Right atrium auricular region (tissue), 2 donors: ENCODE measurements at regions not wholly inside any gene's neighbourhood (a gene's known extent, or its start where the extent isn't known, plus 50 kb on each side); places are given as distances from the start of the nearest gene placed in this dataset.

Experiments
- DNase-seq: peaks from one replicate; pipeline ENCODE4 v3.0.0-alpha.2; 2019; ENCODE audit warnings: low spot score
- H3K27ac ChIP-seq, 2 donors: fragments of 200-600 bp; sonication (generic); 1 replicate in 1 of 2; 2 replicates in 1 of 2; pipeline ENCODE4 v1.5.1; 2016 to 2019
- H3K27me3 ChIP-seq, 2 donors: fragments of 200-600 bp; sonication (generic); one replicate each; pipeline versions ENCODE4 v1.5.1 to v1.6.0; 2017 to 2019
- H3K36me3 ChIP-seq: fragments of 200-600 bp; sonication (generic); one replicate; pipeline ENCODE4 v1.5.1; 2016
- H3K4me1 ChIP-seq, 2 donors: fragments of 200-600 bp; sonication (generic); one replicate each; pipeline versions ENCODE4 v1.5.1 to v1.6.0; 2017 to 2019
- H3K4me3 ChIP-seq, 2 donors: fragments of 200-600 bp; sonication (generic); 1 replicate in 1 of 2; 2 replicates in 1 of 2; pipeline ENCODE4 v1.5.1; 2017 to 2019; ENCODE audit warnings: mild to moderate bottlenecking in 1 of 2, moderate library complexity in 1 of 2
- H3K9me3 ChIP-seq, 2 donors: fragments of 200-600 bp; sonication (generic); one replicate each; pipeline ENCODE4 v1.5.1; 2019
- CTCF ChIP-seq, 2 donors: fragments of 200-600 bp; sonication (generic); IDR thresholded peaks; one replicate each; pipeline ENCODE4 v1.5.1; 2019; ENCODE audit warnings: antibody characterized with exemption in 2 of 2

DNA sequence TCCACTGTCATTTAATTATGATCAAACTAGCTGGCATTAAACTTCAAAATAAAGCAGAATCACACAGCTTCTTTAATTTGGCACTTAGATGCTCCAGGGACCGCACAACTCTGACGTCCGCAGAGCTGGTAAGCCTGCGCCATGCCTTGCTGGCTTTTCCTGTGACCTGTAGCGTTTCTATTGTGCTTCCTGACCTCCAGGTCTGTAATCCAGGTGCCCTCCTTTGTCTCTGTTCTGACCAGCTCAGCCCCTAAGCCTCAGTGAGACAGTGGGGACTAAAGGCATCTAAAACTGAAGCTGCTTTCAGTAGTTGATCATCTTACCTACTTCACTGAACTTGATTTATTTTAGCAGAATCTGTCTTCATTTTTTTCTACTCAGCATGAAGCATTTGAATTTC, 249.7 kb upstream of the RGPD4 start:
- DNase-seq: no peak
- no peaks in the 10 kb centered on the region for H3K36me3 ChIP-seq
- TF ChIP-seq CTCF (IDR thresholded peaks at IDR 0.05): no peak

GRCh38 chr2:107582487-107582886, 244.2 kb upstream of the RGPD4 start:
- no peak overlapping the region for H3K27ac ChIP-seq
- H3K36me3 ChIP-seq: no peaks in the 10 kb centered on the region
- no peaks in the 10 kb centered on the region for H3K27me3 ChIP-seq
- no peaks in the 10 kb centered on the region for H3K9me3 ChIP-seq
- DNase-seq: no peak
- TF ChIP-seq CTCF (IDR thresholded peaks at IDR 0.05): no peak
- H3K4me3 ChIP-seq: no peak overlapping the region
- no peaks in the 10 kb centered on the region for H3K4me1 ChIP-seq

More for the DNA sequence above, 249.7 kb upstream of the RGPD4 start:
- Histone ChIP-seq H3K9me3 (no peaks in the 10 kb centered on the region), H3K27me3 (no peaks in the 10 kb centered on the region), H3K4me3 (no peak overlapping the region), H3K27ac (no peak overlapping the region), H3K4me1 (no peaks in the 10 kb centered on the region)

GRCh38 chr2:107584577-107584976, 242.1 kb upstream of the RGPD4 start:
- H3K36me3 ChIP-seq: no peaks in the 10 kb centered on the region
- no peak overlapping the region for H3K4me3 ChIP-seq
- no peak for DNase-seq

DNA sequence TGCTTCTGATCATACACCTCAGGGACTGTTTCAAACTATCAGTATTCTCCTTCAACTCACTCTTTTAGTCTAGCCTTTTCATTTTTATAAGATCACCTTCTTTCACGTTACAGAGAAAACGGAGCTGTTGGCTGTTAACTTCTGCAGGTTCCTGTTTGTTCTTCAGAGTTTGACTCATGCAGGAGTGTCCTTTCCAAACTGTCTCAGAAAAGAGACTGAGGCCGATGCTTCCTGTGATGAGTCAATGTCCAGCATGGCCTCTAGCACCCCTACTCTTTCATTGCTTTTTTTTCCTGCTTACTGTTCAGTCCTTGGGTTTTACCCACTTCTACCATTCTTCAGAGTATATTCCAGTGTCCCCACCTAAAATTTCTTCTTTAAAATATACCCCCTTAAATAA, 240.8 kb upstream of the RGPD4 start:
- no peaks in the 10 kb centered on the region for H3K27me3 ChIP-seq
- peaks cover 0 to 4% of the 10 kb centered on the region in 2 donors for H3K4me1 ChIP-seq
- H3K4me3 ChIP-seq: no peak overlapping the region
- no peak for DNase-seq
- TF ChIP-seq CTCF (IDR thresholded peaks at IDR 0.05): no peak
- H3K36me3 ChIP-seq: no peaks in the 10 kb centered on the region
- H3K27ac ChIP-seq: no peak overlapping the region
- no peaks in the 10 kb centered on the region for H3K9me3 ChIP-seq

More at GRCh38 chr2:107584577-107584976, 242.1 kb upstream of the RGPD4 start:
- Histone ChIP-seq H3K4me1 (no peaks in the 10 kb centered on the region), H3K27ac (no peak overlapping the region), H3K27me3 (no peaks in the 10 kb centered on the region), H3K9me3 (no peaks in the 10 kb centered on the region)
- no peak for TF ChIP-seq CTCF (IDR thresholded peaks at IDR 0.05)

GRCh38 chr2:107588181-107588580, 238.5 kb upstream of the RGPD4 start:
- Histone ChIP-seq H3K9me3 (no peaks in the 10 kb centered on the region), H3K36me3 (no peaks in the 10 kb centered on the region), H3K4me1 (peaks cover 0 to 15% of the 10 kb centered on the region in 2 donors), H3K27ac (no peak overlapping the region), H3K4me3 (no peak overlapping the region), H3K27me3 (no peaks in the 10 kb centered on the region)
- TF ChIP-seq CTCF (IDR thresholded peaks at IDR 0.05): no peak
- no peak for DNase-seq

DNA sequence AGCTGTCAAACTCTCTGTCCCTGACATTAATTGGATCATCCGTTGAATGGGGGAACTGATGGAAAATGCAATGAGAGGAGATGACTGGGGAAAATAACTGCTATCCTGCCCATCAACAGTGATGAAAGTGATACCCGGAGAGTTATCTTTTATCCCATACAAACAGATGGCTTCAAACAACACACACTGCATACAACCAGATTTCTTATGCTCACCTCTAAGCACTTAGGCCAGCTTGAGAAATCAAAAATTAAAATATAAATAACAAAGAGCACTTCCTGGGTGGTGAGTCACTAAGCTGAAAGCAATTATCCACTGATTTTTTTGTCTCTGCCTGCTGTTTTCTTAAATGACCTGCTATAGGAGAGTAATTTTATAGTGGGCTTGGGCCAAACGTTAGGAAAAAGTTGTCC, 237.6 kb upstream of the RGPD4 start:
- TF ChIP-seq CTCF (IDR thresholded peaks at IDR 0.05): no peak

More for the DNA sequence above, 237.6 kb upstream of the RGPD4 start:
- Histone ChIP-seq H3K9me3 (no peaks in the 10 kb centered on the region), H3K4me1 (peaks cover 0 to 15% of the 10 kb centered on the region in 2 donors), H3K36me3 (no peaks in the 10 kb centered on the region), H3K27me3 (no peaks in the 10 kb centered on the region), H3K27ac (no peak overlapping the region), H3K4me3 (no peak overlapping the region)
- DNase-seq: no peak
